ENCODE measurements at regions not wholly inside any gene's neighbourhood (a gene's known extent, or its start where the extent isn't known, plus 50 kb on each side); places are given as distances from the start of the nearest gene placed in this dataset.
A peak's percentile ranks its signal among the peaks of the same experiment; 100 is the strongest.
"Not testable (repeated sequence)": the region's sequence is repeated elsewhere in the genome, so short reads cannot be mapped to it uniquely, and the experiment has no call there.

DNA sequence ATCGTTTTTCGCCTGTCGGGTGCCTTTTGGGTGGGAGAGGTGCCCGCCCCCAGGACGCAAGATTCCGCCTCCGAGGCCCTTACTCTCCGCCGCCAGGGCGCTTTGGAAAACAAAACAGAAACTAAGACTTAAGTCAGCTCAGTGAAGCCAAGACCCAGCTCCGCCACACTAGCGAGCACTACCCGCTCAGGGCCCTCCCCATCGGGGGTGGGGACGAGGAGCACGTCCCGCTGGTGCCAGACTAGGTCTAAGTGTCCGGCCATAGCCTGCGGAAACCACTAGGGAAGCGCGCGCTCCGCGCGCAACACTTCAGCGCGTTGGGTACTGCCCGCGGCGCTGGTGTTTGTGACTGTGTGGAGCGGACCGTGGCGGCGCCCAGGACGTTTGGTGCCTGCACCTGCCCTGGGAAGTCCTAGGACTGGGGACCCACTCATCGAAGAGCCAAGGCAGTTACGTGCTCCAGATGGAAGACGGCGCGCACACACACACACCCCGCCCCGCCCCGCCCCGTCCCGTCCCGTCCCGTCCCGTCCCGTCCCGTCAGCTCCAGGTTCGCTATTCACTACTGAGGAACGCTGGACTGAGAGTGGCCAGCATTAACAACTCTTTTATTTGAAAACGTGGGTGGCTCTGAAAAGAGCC, 57.6 kb upstream of the BOLA1 start:
- H3K4me1 Mint-ChIP-seq (ENCODE audit: low read depth), result peaks cover 25% of the 10 kb centered on the region
- H3K27ac Mint-ChIP-seq; DNase-seq (ENCODE audit: low spot score); H3K9me3 Mint-ChIP-seq; intact Hi-C loops (cut with micrococcal nuclease); H3K27me3 Mint-ChIP-seq (ENCODE audit: low read depth); H3K4me3 Mint-ChIP-seq (ENCODE audit: low read depth): not testable (repeated sequence)
- peaks cover 20% of the 10 kb centered on the region for H3K36me3 Mint-ChIP-seq (ENCODE audit: low read depth)

DNA sequence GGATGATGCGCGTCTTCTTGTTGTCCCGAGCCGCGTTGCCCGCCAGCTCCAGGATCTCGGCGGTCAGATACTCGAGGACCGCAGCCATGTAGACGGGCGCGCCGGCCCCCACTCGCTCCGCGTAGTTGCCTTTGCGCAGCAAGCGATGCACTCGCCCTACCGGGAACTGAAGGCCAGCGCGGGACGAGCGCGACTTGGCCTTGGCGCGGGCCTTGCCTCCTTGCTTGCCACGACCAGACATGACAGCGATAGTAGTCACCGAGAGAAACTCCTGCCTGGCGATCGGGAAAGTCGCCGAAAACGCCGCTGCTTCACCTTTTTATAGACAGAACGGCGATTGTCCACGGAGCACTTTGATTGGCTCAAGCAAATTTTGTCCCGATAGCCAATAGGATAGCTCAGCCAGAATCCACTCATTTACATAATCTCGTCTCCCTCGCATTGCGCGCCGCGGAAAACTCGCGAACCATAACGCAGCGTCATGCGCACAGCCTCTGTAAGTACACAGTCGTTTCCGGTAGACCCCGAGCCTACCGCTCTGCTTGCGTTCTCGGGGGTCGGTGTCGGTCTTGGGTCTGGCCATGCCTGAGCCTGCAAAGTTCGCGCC, 56.8 kb upstream of the BOLA1 start:
- H3K27me3 Mint-ChIP-seq (ENCODE audit: low read depth); H3K4me3 Mint-ChIP-seq (ENCODE audit: low read depth); H3K27ac Mint-ChIP-seq; intact Hi-C loops (cut with micrococcal nuclease); DNase-seq (ENCODE audit: low spot score); H3K9me3 Mint-ChIP-seq: not testable (repeated sequence)
- peaks cover 34% of the 10 kb centered on the region for H3K4me1 Mint-ChIP-seq (ENCODE audit: low read depth)
- H3K36me3 Mint-ChIP-seq (ENCODE audit: low read depth), result peaks cover 29% of the 10 kb centered on the region

DNA sequence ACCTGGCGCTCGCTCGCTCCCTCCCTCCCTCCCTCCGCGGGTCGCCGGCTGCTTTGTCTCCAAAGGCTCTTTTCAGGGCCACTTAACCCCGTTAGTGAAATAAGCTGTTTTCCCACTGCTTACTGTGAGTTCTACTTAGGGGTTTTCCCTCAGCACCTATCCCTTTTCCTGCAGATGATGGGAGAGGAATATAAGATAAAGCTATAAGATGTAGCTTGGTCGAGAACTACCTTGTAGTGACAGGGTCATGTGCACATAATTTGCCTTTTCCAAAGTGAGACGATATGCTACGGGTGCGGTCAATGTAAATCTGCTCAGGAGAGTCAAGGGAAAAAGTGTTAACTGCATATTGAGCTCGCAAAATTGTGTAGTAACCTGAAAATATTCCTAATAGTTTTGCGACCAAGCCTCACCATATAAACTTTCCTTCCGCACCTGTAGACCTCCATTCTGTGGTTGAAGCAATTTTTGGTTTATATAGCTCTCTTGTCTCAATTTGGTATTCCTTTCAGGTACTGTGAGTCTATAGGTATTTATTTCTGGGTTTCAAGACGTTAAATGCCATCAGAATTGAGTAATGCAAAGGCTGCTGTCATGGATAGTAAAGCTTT, 55.8 kb upstream of the BOLA1 start:
- Mint-ChIP-seq H3K4me1 (ENCODE audit: low read depth) (peaks cover 39% of the 10 kb centered on the region), H3K27ac (peak overlapping the region; percentile 91), H3K9me3 (no peaks in the 10 kb centered on the region), H3K4me3 (ENCODE audit: low read depth) (peak overlapping the region; percentile 86), H3K36me3 (ENCODE audit: low read depth) (peaks cover 34% of the 10 kb centered on the region), H3K27me3 (ENCODE audit: low read depth) (no peaks in the 10 kb centered on the region)
- DNase-seq (ENCODE audit: low spot score), result no peak
- intact Hi-C loops (cut with micrococcal nuclease), result no loop called here

DNA sequence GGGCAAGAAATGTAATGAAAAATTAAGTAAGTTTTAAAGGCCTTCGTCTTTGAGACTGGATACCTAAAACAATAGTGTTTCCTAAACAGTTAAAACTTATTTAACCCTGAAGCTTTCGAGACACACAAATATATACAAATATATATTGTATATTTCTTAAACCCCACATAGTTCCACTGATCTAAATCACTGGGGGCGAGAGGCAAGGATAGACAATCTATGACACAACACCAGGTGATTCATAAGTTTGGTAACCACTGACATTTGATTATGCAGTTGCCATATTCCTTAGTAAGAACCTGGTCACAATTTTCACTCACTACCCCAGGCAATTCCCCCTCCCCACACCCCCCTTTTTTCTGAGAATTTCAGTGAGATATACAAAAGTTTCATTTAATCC, 55.3 kb upstream of the BOLA1 start:
- Mint-ChIP-seq H3K9me3 (no peaks in the 10 kb centered on the region), H3K4me1 (ENCODE audit: low read depth) (peaks cover 45% of the 10 kb centered on the region), H3K27ac (peak overlapping the region; percentile 91), H3K36me3 (ENCODE audit: low read depth) (peaks cover 35% of the 10 kb centered on the region), H3K27me3 (ENCODE audit: low read depth) (no peaks in the 10 kb centered on the region), H3K4me3 (ENCODE audit: low read depth) (peak overlapping the region; percentile 86)
- DNase-seq (ENCODE audit: low spot score), result no peak
- intact Hi-C loops (cut with micrococcal nuclease), result no loop called here

DNA sequence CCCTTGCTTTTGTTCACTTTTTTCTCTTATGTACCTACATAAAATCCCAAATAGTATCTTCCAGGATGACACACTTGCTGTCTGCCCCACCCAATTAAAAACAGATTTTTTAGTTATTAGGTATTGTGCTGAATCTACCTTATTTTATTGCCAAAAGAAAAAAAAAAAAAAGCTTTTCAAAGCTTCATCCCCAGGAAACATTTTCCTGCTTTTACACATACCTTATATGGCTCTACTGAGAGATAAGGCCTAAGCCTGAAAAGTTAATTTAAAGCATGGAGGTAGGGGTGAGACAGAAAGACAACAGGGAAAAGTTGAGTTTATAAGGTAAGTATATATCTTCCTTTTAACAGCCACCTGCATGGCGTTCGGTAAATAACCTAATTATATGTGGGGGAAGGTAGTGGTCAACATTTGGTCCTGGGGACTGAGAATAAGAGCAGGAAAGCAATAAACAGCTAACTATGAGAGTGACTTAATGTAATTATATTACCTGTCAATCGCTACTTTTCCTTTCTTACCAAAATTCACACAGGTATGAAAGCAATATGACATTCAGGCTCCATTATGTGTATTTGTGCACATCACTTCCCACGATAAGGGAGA, 54.6 kb upstream of the BOLA1 start:
- intact Hi-C loops (cut with micrococcal nuclease), result no loop called here
- no peaks in the 10 kb centered on the region for H3K9me3 Mint-ChIP-seq
- H3K36me3 Mint-ChIP-seq (ENCODE audit: low read depth), result peaks cover 37% of the 10 kb centered on the region
- peaks cover 51% of the 10 kb centered on the region for H3K4me1 Mint-ChIP-seq (ENCODE audit: low read depth)
- peak overlapping the region; percentile 78 for H3K27ac Mint-ChIP-seq
- DNase-seq (ENCODE audit: low spot score), result no peak
- peak overlapping the region; percentile 51 for H3K4me3 Mint-ChIP-seq (ENCODE audit: low read depth)
- H3K27me3 Mint-ChIP-seq (ENCODE audit: low read depth), result no peaks in the 10 kb centered on the region

DNA sequence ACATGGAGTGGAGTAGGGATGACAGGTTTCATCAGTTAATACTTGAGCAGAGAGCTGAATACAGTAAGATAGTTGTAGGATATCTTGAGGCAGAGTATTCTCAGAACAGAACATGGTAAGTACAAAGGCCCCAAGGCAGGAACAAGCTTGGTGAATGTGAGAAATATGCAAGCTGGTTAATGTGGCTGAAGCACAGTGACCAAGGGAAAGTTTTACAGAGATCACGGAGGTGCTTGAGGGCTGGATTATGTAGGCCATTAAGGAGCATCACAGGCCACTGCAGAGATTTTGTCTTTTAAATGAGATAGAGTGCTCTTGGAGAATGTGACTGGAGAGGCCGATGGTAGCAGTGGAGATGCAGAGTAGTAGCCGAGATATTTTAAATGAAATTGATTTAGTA, 54.0 kb upstream of the BOLA1 start:
- Mint-ChIP-seq H3K4me1 (ENCODE audit: low read depth) (peaks cover 53% of the 10 kb centered on the region), H3K4me3 (ENCODE audit: low read depth) (peak overlapping the region; percentile 51), H3K36me3 (ENCODE audit: low read depth) (peaks cover 40% of the 10 kb centered on the region), H3K27ac (peak overlapping the region; percentile 78), H3K27me3 (ENCODE audit: low read depth) (no peaks in the 10 kb centered on the region), H3K9me3 (no peaks in the 10 kb centered on the region)
- intact Hi-C loops (cut with micrococcal nuclease), result no loop called here
- no peak for DNase-seq (ENCODE audit: low spot score)

DNA sequence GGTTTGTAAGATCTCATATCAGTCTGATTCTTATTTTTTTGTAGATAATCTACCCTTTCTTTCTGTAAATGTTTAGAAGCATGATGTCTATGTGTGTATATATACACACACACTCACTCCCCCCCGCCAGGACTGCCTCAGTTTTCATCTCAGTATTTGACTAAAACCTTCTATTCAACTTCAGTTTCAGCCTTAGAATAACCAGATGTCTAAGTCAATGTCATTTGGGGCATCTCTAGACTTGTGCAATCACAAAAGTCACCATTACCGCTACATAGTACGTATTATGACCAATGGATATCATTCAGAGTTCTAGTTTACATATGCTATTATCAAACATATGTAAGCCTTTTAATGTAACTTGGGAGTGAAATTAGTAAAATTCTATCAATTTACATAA, 53.3 kb upstream of the BOLA1 start:
- H3K4me1 Mint-ChIP-seq (ENCODE audit: low read depth), result peaks cover 53% of the 10 kb centered on the region
- intact Hi-C loops (cut with micrococcal nuclease), result no loop called here
- H3K27me3 Mint-ChIP-seq (ENCODE audit: low read depth), result no peaks in the 10 kb centered on the region
- DNase-seq (ENCODE audit: low spot score), result no peak
- H3K27ac Mint-ChIP-seq, result peak overlapping the region; percentile 78
- H3K9me3 Mint-ChIP-seq, result no peaks in the 10 kb centered on the region
- peak overlapping the region; percentile 51 for H3K4me3 Mint-ChIP-seq (ENCODE audit: low read depth)
- H3K36me3 Mint-ChIP-seq (ENCODE audit: low read depth), result peaks cover 40% of the 10 kb centered on the region

DNA sequence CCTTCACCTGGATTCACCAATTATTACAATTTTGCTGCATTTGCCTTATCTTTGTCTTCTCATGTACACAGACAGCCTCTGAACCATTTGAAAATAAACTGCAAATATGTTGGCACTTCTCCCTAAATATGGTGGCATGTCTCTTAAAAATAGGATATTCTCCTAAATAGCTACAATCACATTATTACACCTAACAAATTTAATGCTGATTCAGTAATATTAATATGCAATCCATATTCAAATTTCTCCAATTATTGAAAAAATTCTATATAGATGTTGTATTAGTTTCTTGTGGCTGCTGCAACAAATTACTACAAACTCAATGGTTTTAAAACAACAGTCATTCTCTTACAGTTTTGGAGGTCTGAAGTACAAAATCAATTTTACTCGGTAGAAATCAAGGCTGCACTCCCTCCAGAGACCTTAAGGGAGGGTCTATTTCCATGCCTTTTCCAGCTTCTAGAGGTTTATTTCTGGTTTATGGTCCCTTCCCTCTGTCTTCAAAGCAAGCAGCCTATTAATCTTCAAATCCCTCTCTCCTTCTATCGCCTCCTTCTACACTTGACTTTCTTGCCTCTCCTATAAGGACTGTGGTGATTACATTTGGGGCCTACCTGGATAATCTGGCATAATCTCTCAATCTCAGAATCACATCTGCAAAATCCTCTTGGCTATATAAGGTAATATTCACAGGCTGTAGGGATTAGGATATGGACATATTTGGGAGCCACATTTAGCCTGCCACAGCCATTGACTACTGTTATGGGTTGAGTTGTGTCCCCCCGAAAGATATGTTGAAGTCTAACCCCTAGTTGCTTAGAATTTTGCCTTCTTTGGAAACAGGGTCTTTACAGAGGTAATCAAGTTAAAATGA, 52.5 kb upstream of the BOLA1 start:
- intact Hi-C loops (cut with micrococcal nuclease), result no loop called here
- DNase-seq (ENCODE audit: low spot score), result no peak
- Mint-ChIP-seq H3K4me3 (ENCODE audit: low read depth) (peak overlapping the region; percentile 55), H3K4me1 (ENCODE audit: low read depth) (peaks cover 53% of the 10 kb centered on the region), H3K27me3 (ENCODE audit: low read depth) (no peaks in the 10 kb centered on the region), H3K27ac (peak overlapping the region; percentile 82), H3K36me3 (ENCODE audit: low read depth) (peaks cover 40% of the 10 kb centered on the region), H3K9me3 (no peaks in the 10 kb centered on the region)

DNA sequence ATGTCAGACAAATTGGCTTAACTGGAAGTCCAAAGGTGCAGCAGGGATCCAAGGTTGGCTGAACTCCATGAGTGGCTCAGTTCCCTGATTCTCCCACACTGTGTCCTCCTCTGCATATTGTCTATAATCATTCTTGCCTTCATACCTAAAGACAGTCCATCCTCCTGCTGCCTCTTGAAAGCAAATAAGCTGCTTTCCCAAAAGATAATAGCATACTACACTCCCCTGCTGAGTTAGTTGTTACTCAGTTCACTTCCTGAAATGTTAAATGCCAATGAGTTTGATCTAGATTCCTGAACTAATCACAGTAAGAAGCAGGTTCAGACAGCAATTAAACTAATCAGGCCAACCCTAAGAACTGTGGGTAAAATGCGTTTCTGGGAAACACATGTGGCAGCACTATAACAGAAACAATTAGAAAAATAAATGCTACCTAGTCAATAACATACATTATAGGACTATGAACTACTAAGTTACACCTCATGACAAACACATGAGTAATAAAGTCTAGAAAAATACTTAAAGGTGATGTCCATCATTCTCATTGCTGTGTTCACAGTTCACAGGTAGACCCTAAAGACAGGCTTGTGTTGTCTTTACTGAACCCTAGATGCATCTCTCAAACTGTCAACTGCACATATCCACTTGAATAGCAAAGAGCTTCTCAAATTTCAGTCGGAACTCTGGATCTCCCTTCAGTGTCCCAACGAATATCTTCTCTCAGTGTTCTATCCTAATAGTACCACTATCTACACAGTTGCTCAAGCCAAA, 50.8 kb upstream of the BOLA1 start:
- peaks cover 40% of the 10 kb centered on the region for H3K36me3 Mint-ChIP-seq (ENCODE audit: low read depth)

DNA sequence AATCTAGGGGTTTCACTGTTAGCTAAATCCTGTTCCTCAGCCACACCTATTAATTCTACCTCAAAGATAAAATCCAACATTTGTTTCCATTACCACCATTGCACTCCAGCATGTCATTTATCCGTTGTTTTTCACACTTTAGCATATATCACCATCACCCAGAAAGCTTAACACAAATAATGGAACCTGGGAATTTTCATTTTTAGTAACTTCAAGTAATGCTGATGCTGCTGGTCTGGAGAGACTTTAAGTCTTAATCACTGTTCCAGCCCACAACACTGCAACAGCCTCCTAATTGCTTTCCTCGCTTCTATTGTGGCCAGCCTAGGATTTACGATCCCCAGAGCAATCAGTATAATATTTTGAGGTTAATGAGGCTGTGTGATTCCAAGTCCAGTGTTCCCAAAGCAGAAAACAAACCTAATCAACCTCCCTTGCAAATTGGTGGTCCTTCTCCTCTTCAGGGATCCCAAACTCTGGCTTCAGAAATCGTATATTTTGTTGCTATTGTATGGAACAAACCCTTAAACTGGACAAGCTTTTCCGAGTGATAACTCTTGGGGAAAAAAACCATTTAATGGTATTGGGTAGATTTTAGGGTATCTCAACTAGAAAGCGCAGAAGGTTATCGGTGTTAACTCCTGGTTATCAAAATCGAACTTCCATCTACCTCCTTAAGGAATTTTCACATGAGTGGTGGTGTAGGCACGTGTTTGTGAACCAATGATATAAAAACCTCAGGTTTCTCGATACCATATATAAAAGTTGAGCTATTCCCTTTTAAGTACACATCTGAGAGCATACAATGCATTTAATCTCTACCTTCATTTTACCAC, 50.0 kb upstream of the BOLA1 start:
- Mint-ChIP-seq H3K36me3 (ENCODE audit: low read depth) (peaks cover 40% of the 10 kb centered on the region), H3K27ac (peak overlapping the region; percentile 94), H3K9me3 (no peaks in the 10 kb centered on the region), H3K4me3 (ENCODE audit: low read depth) (peak overlapping the region; percentile 90), H3K27me3 (ENCODE audit: low read depth) (no peaks in the 10 kb centered on the region), H3K4me1 (ENCODE audit: low read depth) (peaks cover 49% of the 10 kb centered on the region)
- no peak for DNase-seq (ENCODE audit: low spot score)
- intact Hi-C loops (cut with micrococcal nuclease), result no loop called here

More for the DNA sequence above, 50.8 kb upstream of the BOLA1 start:
- peak; percentile 8 for DNase-seq (ENCODE audit: low spot score)
- intact Hi-C loops (cut with micrococcal nuclease), result no loop called here
- Mint-ChIP-seq H3K9me3 (no peaks in the 10 kb centered on the region), H3K27me3 (ENCODE audit: low read depth) (no peaks in the 10 kb centered on the region), H3K4me3 (ENCODE audit: low read depth) (peak overlapping the region; percentile 90), H3K4me1 (ENCODE audit: low read depth) (peaks cover 51% of the 10 kb centered on the region), H3K27ac (peak overlapping the region; percentile 94)

Data from activated T-helper 2 cell treated with anti-CD3 and anti-CD28 coated beads, Interferon-gamma antibody, Interleukin-2, Interleukin-4, amounts not matched to agents 10 μg/mL and 5 μg/mL and 100 μg/mL, durations not matched to agents 14 hours and 24 hours and 36 hours (primary cell).